SK-N-SH (cell line): ENCODE measurements at regions not wholly inside any gene's neighbourhood (a gene's known extent, or its start where the extent isn't known, plus 50 kb on each side); places are given as distances from the start of the nearest gene placed in this dataset.
A peak's percentile ranks its signal among the peaks of the same experiment; 100 is the strongest.

Source experiments
- EP300 ChIP-seq, 2 experiments: IDR thresholded peaks; 2 replicates each; pipeline versions ENCODE4 v1.4.0 to v1.6.1; 2012; ENCODE audit warnings: borderline replicate concordance in 1 of 2, low read depth in 1 of 2, low read length in 1 of 2
- GABPA ChIP-seq: IDR thresholded peaks from 2 replicates; pipeline ENCODE4 v1.4.0; 2012; ENCODE audit warnings: low read depth, mild to moderate bottlenecking
- POLR2AphosphoS5 ChIP-seq: IDR thresholded peaks from 2 replicates; pipeline ENCODE4 v1.6.1; 2012; ENCODE audit warnings: low read depth, low read length
- RFX5 ChIP-seq: IDR thresholded peaks from 2 replicates; pipeline ENCODE4 v1.6.1; 2012; ENCODE audit warnings: mild to moderate bottlenecking, improper control_type of control experiment, low read length
- SMC3 ChIP-seq: IDR thresholded peaks from 2 replicates; pipeline ENCODE4 v1.6.1; 2012; ENCODE audit warnings: low read depth, low read length, improper control_type of control experiment
- TAF1 ChIP-seq: IDR thresholded peaks from 2 replicates; pipeline ENCODE4 v1.6.1; 2012; ENCODE audit warnings: low read depth, mild to moderate bottlenecking, low read length, moderate library complexity, borderline replicate concordance
- TCF12 ChIP-seq: IDR thresholded peaks from 2 replicates; pipeline ENCODE4 v1.4.0; 2012

DNA sequence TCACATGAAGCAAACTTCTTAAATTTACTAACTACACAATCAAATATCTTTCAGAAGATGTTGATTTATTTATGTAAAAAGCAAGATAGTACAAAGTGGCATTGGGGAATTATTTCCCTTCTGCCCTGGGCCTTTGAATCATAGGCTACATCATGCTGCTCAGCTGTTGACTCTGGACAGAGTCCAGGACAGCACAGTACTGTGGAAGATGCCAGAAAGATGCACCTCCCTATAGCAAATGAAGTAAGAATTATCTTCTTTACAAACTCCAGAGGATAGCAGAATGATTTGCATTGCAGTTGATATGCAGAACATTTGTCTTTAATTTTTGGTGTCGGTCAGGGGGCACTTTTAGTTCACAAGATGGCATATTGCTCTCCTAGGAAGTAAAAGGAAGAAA lies 1354.5 kb upstream of the ZEB2 start:
- TF ChIP-seq SMC3 (no peak), POLR2AphosphoS5 (no peak), RFX5 (no peak), TAF1 (no peak), TCF12 (peak; percentile 62), EP300 (IDR thresholded peaks at IDR 0.05; ENCODE audit: borderline replicate concordance in 1 of 2, low read depth in 1 of 2, low read length in 1 of 2) (0 out of 4 replicates have a peak, but pooled peaks of 1 of the 2 experiments have one; percentile 16), GABPA (no peak)
